ENCODE measurements at regions not wholly inside any gene's neighbourhood (a gene's known extent, or its start where the extent isn't known, plus 50 kb on each side); places are given as distances from the start of the nearest gene placed in this dataset.
A peak's percentile ranks its signal among the peaks of the same experiment; 100 is the strongest.

GRCh38 chr17:79202480-79202879, 127.9 kb downstream of the ENGASE start:
- Histone ChIP-seq H3K27ac (ENCODE audit: low read length) (no peak overlapping the region), H2AFZ (ENCODE audit: low read length) (no peak overlapping the region), H3K4me3 (ENCODE audit: low read length) (no peak overlapping the region), H3K9me3 (ENCODE audit: low read length) (no peaks in the 10 kb centered on the region), H3F3A (ENCODE audit: low read length, unreplicated experiment) (no peaks in the 10 kb centered on the region), H4K20me1 (ENCODE audit: low read length) (no peaks in the 10 kb centered on the region), H3K79me2 (ENCODE audit: low read length) (no peaks in the 10 kb centered on the region), H3K36me3 (ENCODE audit: low read depth, low read length) (no peaks in the 10 kb centered on the region), H3K9ac (ENCODE audit: low read length) (no peak overlapping the region), H3K4me1 (ENCODE audit: insufficient read depth, low read length) (no peaks in the 10 kb centered on the region), H3K27me3 (ENCODE audit: low read length) (peaks cover 89% of the 10 kb centered on the region), H3K4me2 (ENCODE audit: low read length) (no peak overlapping the region), H3K9me2 (replicated peaks; ENCODE audit: low read length) (no peaks in the 10 kb centered on the region)
- no peak for DNase-seq
- ATAC-seq, result no peak
- ChIA-PET POLR2A (ENCODE audit: unreplicated experiment) (no interaction called here), CTCF (no interaction called here)
- TF ChIP-seq CTCF (conservative IDR thresholded peaks at IDR 0.05; ENCODE audit: low read depth, low read length) (no peak), EZH2phosphoT487 (IDR thresholded peaks at IDR 0.05; ENCODE audit: borderline replicate concordance, low read length) (no peak), EZH2 (IDR thresholded peaks at IDR 0.05; ENCODE audit: low read length, unreplicated experiment) (no peak)
- BruUV-seq (replicated peaks), result no TSS peak
- intact Hi-C loops (cut with micrococcal nuclease), result no loop called here

- ATAC-seq (peak; percentile 33), DNase-seq (peak; percentile 25)
- no peaks in the 10 kb centered on the region for H3K36me3 ChIP-seq (ENCODE audit: low read depth, low read length)
- TF ChIP-seq EZH2phosphoT487 (IDR thresholded peaks at IDR 0.05; ENCODE audit: borderline replicate concordance, low read length) (no peak), CTCF (conservative IDR thresholded peaks at IDR 0.05; ENCODE audit: low read depth, low read length) (no peak), EZH2 (IDR thresholded peaks at IDR 0.05; ENCODE audit: low read length, unreplicated experiment) (no peak)
- H3F3A ChIP-seq (ENCODE audit: low read length, unreplicated experiment), result no peaks in the 10 kb centered on the region
- no peak overlapping the region for H3K4me3 ChIP-seq (ENCODE audit: low read length)
- H3K9me2 ChIP-seq (replicated peaks; ENCODE audit: low read length), result no peaks in the 10 kb centered on the region
- H3K9me3 ChIP-seq (ENCODE audit: low read length), result no peaks in the 10 kb centered on the region
- no peaks in the 10 kb centered on the region for H3K79me2 ChIP-seq (ENCODE audit: low read length)
- POLR2A ChIA-PET (ENCODE audit: unreplicated experiment), result no interaction called here
- H3K9ac ChIP-seq (ENCODE audit: low read length), result no peak overlapping the region
- H4K20me1 ChIP-seq (ENCODE audit: low read length), result no peaks in the 10 kb centered on the region
- H2AFZ ChIP-seq (ENCODE audit: low read length), result no peak overlapping the region
- BruUV-seq (replicated peaks), result no TSS peak
- H3K4me2 ChIP-seq (ENCODE audit: low read length), result no peak overlapping the region
- peaks cover 88% of the 10 kb centered on the region for H3K27me3 ChIP-seq (ENCODE audit: low read length)
- H3K27ac ChIP-seq (ENCODE audit: low read length), result no peak overlapping the region
- CTCF ChIA-PET, result no interaction called here
- intact Hi-C loops (cut with micrococcal nuclease), result no loop called here
- H3K4me1 ChIP-seq (ENCODE audit: insufficient read depth, low read length), result no peaks in the 10 kb centered on the region
Observed at GRCh38 chr17:79201536-79202227, 127.1 kb downstream of the ENGASE start.

- CTCF ChIA-PET, result no interaction called here
Observed at GRCh38 chr17:79201119-79201518, 126.5 kb downstream of the ENGASE start.

More at GRCh38 chr17:79201119-79201518, 126.5 kb downstream of the ENGASE start:
- H3K27me3 ChIP-seq (ENCODE audit: low read length), result peaks cover 88% of the 10 kb centered on the region
- DNase-seq (no peak), ATAC-seq (no peak)
- no peak overlapping the region for H3K9ac ChIP-seq (ENCODE audit: low read length)
- H3K9me2 ChIP-seq (replicated peaks; ENCODE audit: low read length), result no peaks in the 10 kb centered on the region
- no peaks in the 10 kb centered on the region for H3K79me2 ChIP-seq (ENCODE audit: low read length)
- no peak overlapping the region for H3K4me3 ChIP-seq (ENCODE audit: low read length)
- H3K27ac ChIP-seq (ENCODE audit: low read length), result no peak overlapping the region
- H2AFZ ChIP-seq (ENCODE audit: low read length), result no peak overlapping the region
- intact Hi-C loops (cut with micrococcal nuclease), result no loop called here
- no peaks in the 10 kb centered on the region for H3F3A ChIP-seq (ENCODE audit: low read length, unreplicated experiment)
- POLR2A ChIA-PET (ENCODE audit: unreplicated experiment), result no interaction called here
- no TSS peak for BruUV-seq (replicated peaks)
- H3K36me3 ChIP-seq (ENCODE audit: low read depth, low read length), result no peaks in the 10 kb centered on the region
- H3K9me3 ChIP-seq (ENCODE audit: low read length), result no peaks in the 10 kb centered on the region
- no peaks in the 10 kb centered on the region for H3K4me1 ChIP-seq (ENCODE audit: insufficient read depth, low read length)
- H4K20me1 ChIP-seq (ENCODE audit: low read length), result no peaks in the 10 kb centered on the region
- no peak overlapping the region for H3K4me2 ChIP-seq (ENCODE audit: low read length)
- TF ChIP-seq CTCF (conservative IDR thresholded peaks at IDR 0.05; ENCODE audit: low read depth, low read length) (no peak), EZH2phosphoT487 (IDR thresholded peaks at IDR 0.05; ENCODE audit: borderline replicate concordance, low read length) (no peak), EZH2 (IDR thresholded peaks at IDR 0.05; ENCODE audit: low read length, unreplicated experiment) (no peak)
